K562 (cell line): ENCODE measurements at regions not wholly inside any gene's neighbourhood (a gene's known extent, or its start where the extent isn't known, plus 50 kb on each side); places are given as distances from the start of the nearest gene placed in this dataset.
A peak's percentile ranks its signal among the peaks of the same experiment; 100 is the strongest.
"Not testable (repeated sequence)": the region's sequence is repeated elsewhere in the genome, so short reads cannot be mapped to it uniquely, and the experiment has no call there.

Experiments used
- ATAC-seq: fragments of 200-7000 bp; cut with Tn5 transposase; 3 replicates; pipeline ENCODE4 v1.9.1; 2020; ENCODE audit warnings: moderate library complexity
- BruUV-seq: library from RNA; stranded (reverse); fragments of 400-500 nt; replicated peaks from 2 replicates; lab custom pipeline; 2021; lab: Mats Ljungman, UMichigan
- CTCF ChIA-PET: fragments of 300-600 bp; formaldehyde crosslinking; extraction: SDS; loops from one replicate; lab custom pipeline; 2021; ENCODE audit warnings: low intra/inter-chr PET ratio; lab: Yijun Ruan, JAX
- POLR2A ChIA-PET: fragments of 300-600, 350-650 bp; sonication (Branson Sonifier 250); formaldehyde crosslinking; extraction: SDS; loops from one replicate; lab custom pipeline; 2021; ENCODE audit warnings: antibody characterized with exemption, inconsistent platforms; lab: Yijun Ruan, JAX
- DNase-seq, 4 experiments: peaks; one replicate each; pipeline versions ENCODE4 v3.0.0 to v3.0.0-alpha.2; 2011 to 2018; ENCODE audit warnings: low spot score in 3 of 4, mixed read lengths in 3 of 4; ENCODE audit errors: extremely low read depth in 1 of 4
- FAIRE-seq: peaks from 2 replicates; lab custom pipeline; 2011; peaks lifted over from hg19 to GRCh38; lab: Jason Lieb, UNC
- H2AFZ ChIP-seq: 2 replicates; pipeline ENCODE4 v1.6.0; 2011; ENCODE audit warnings: low read depth, low read length, control low read depth, inconsistent platforms
- H3K27ac ChIP-seq: fragments of 200-600 bp; 3 replicates; pipeline ENCODE4 v1.8.0; 2011; ENCODE audit warnings: low read depth, mild to moderate bottlenecking, control low read depth, inconsistent platforms, low read length, moderate library complexity, mixed read lengths; ENCODE audit errors: extremely low read depth
- H3K27me3 ChIP-seq, 2 experiments: fragments of 300-600 bp in 1 of 2; 2 replicates in 1 of 2; 3 replicates in 1 of 2; pipeline versions ENCODE4 v1.6.0 to v1.8.0; 2011; ENCODE audit warnings: inconsistent platforms in 2 of 2, low read length in 2 of 2, mild to moderate bottlenecking in 1 of 2, mixed read lengths in 1 of 2, moderate library complexity in 1 of 2; ENCODE audit not compliant: control insufficient read depth in 2 of 2, insufficient read depth in 2 of 2
- H3K36me3 ChIP-seq: fragments of 300-600 bp; 3 replicates; pipeline ENCODE4 v1.8.0; 2011; ENCODE audit warnings: mild to moderate bottlenecking, low read length, inconsistent platforms; ENCODE audit not compliant: control insufficient read depth, insufficient read depth
- H3K4me1 ChIP-seq, 2 experiments: fragments of 200-600 bp in 1 of 2; replicated peaks in 1 of 2; 2 replicates in 1 of 2; 3 replicates in 1 of 2; pipeline versions ENCODE4 v1.5.1 to v1.8.0; 2011; ENCODE audit warnings: inconsistent platforms in 2 of 2, low read length in 2 of 2, mild to moderate bottlenecking in 1 of 2, mixed read lengths in 1 of 2, moderate library complexity in 1 of 2; ENCODE audit not compliant: control insufficient read depth in 2 of 2, insufficient read depth in 2 of 2
- H3K4me2 ChIP-seq: 2 replicates; pipeline ENCODE4 v1.6.1; 2011; ENCODE audit warnings: low read length, control low read depth, inconsistent platforms, mixed read lengths; ENCODE audit not compliant: insufficient read depth
- H3K4me3 ChIP-seq: fragments of 200-600 bp; sonication (generic), shearing (Covaris generic); 2 replicates; pipeline ENCODE4 v1.5.1; 2016; ENCODE audit warnings: control low read depth, inconsistent platforms
- H3K79me2 ChIP-seq: fragments of 200-600 bp; 3 replicates; pipeline ENCODE4 v1.8.0; 2011; ENCODE audit warnings: low read length, inconsistent platforms; ENCODE audit not compliant: control insufficient read depth, insufficient read depth
- H3K9ac ChIP-seq, 2 experiments: 2 replicates each; pipeline versions ENCODE4 v1.6.0 to v1.6.1; 2011; ENCODE audit warnings: low read depth in 2 of 2, low read length in 2 of 2, control low read depth in 1 of 2, inconsistent platforms in 1 of 2, mild to moderate bottlenecking in 1 of 2, mixed read lengths in 1 of 2; ENCODE audit not compliant: insufficient read depth in 1 of 2
- H3K9me1 ChIP-seq: one replicate; pipeline ENCODE4 v1.6.0; 2011; ENCODE audit warnings: inconsistent platforms, mild to moderate bottlenecking, low read length, moderate library complexity; ENCODE audit not compliant: control insufficient read depth, insufficient read depth
- H3K9me3 ChIP-seq: replicated peaks from 2 replicates; pipeline ENCODE4 v1.5.1; 2011; ENCODE audit warnings: low read depth, low read length, inconsistent platforms; ENCODE audit not compliant: control insufficient read depth, insufficient read depth
- H4K20me1 ChIP-seq: replicated peaks from 2 replicates; pipeline ENCODE4 v1.6.1; 2011; ENCODE audit warnings: low read length, inconsistent platforms, mixed read lengths; ENCODE audit not compliant: control insufficient read depth, insufficient read depth
- NFIC ChIP-seq: fragments of 450-650 bp; IDR thresholded peaks from 2 replicates; pipeline ENCODE4 v1.6.1; 2017; ENCODE audit warnings: mild to moderate bottlenecking, inconsistent platforms
- WGBS: fragments of 100-300 bp; shearing (Covaris generic); methylation state at CpG from one replicate; pipeline ENCODE4 v1.1.6; 2016; ENCODE audit warnings: low coverage, mixed read lengths; ENCODE audit not compliant: insufficient coverage; ENCODE audit errors: missing lambda C conversion rate; 5-methylcytosine and 5-hydroxymethylcytosine counted together
- in situ Hi-C: fragments of 300-500 bp; cut with MboI; formaldehyde crosslinking; loops from 4 replicates; pipeline ENCODE4 v1.15.0; 2018; ENCODE audit warnings: inconsistent platforms, mixed read lengths
- intact Hi-C: fragments of 100-400 bp; cut with micrococcal nuclease; formaldehyde crosslinking; loops from 2 replicates; pipeline ENCODE4 v1.14.2; 2022
- TF ChIP-seq, protein P1 (sequence below), 3 experiments: IDR thresholded peaks in 2 of 3; conservative IDR thresholded peaks in 1 of 3; 2 replicates each; pipeline ENCODE4 v1.5.1; 2011 to 2012; ENCODE audit warnings: low read length in 3 of 3, mild to moderate bottlenecking in 3 of 3, control low read depth in 2 of 3, improper control_type of control experiment in 1 of 3, inconsistent platforms in 1 of 3, low read depth in 1 of 3, mixed read lengths in 1 of 3, moderate library complexity in 1 of 3; ENCODE audit not compliant: insufficient read depth in 2 of 3
- TF ChIP-seq, protein P2 (sequence below): sonication (generic); formaldehyde crosslinking; IDR thresholded peaks from 2 replicates; pipeline ENCODE4 v1.8.0; 2022; ENCODE audit warnings: missing genetic modification reagents, mild to moderate bottlenecking, moderate library complexity, borderline replicate concordance

DNA sequence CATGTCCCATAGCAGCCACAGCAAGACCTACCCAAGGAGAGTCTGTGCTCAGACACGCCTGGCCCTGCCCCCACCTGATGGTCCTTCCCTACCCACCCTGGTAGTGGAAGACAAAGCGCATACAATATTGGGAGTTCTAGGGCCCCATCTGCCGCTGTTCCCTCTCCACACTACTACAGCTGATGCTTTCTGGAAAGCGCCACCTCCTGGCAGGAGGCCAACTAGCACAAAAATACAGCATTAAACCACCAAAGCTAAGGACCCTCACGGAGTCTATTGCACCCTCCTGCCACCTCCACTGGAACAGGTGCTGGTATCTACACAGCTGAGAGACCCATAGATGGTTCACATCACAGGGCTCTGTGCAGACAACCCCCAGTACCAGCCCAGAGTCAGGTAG, 50.9 kb upstream of the IGFBP5 start:
- in situ Hi-C loops, H3K79me2 ChIP-seq, FAIRE-seq, POLR2A ChIA-PET, H3K27ac ChIP-seq, H3K4me3 ChIP-seq, CTCF ChIA-PET, H3K36me3 ChIP-seq, DNase-seq, H3K4me2 ChIP-seq, H4K20me1 ChIP-seq, H2AFZ ChIP-seq: not testable (repeated sequence)
- peak; percentile 79 for TF ChIP-seq NFIC
- TF ChIP-seq, protein P1, sequence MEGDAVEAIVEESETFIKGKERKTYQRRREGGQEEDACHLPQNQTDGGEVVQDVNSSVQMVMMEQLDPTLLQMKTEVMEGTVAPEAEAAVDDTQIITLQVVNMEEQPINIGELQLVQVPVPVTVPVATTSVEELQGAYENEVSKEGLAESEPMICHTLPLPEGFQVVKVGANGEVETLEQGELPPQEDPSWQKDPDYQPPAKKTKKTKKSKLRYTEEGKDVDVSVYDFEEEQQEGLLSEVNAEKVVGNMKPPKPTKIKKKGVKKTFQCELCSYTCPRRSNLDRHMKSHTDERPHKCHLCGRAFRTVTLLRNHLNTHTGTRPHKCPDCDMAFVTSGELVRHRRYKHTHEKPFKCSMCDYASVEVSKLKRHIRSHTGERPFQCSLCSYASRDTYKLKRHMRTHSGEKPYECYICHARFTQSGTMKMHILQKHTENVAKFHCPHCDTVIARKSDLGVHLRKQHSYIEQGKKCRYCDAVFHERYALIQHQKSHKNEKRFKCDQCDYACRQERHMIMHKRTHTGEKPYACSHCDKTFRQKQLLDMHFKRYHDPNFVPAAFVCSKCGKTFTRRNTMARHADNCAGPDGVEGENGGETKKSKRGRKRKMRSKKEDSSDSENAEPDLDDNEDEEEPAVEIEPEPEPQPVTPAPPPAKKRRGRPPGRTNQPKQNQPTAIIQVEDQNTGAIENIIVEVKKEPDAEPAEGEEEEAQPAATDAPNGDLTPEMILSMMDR (IDR thresholded peaks at IDR 0.05 in 2 of 3, conservative IDR thresholded peaks at IDR 0.05 in 1 of 3; ENCODE audit: insufficient read depth in 2 of 3, low read depth in 1 of 3, low read length in 3 of 3) = peak in 2 of 3 experiments; percentile 28 to 35; a peak in 3 of 6 replicates
- TF ChIP-seq, protein P2, sequence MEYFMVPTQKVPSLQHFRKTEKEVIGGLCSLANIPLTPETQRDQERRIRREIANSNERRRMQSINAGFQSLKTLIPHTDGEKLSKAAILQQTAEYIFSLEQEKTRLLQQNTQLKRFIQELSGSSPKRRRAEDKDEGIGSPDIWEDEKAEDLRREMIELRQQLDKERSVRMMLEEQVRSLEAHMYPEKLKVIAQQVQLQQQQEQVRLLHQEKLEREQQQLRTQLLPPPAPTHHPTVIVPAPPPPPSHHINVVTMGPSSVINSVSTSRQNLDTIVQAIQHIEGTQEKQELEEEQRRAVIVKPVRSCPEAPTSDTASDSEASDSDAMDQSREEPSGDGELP = peak; percentile 23; the same call in 1 of the 2 replicates
- TF ChIP-seq, all 486 proteins: peak for 3; not testable (repeated sequence) for 483
- H3K9me3 ChIP-seq, ATAC-seq, H3K9ac ChIP-seq, H3K9me1 ChIP-seq, H3K4me1 ChIP-seq, intact Hi-C loops, BruUV-seq: not testable (repeated sequence)
- 44% methylated on average over 5 of the region's 5 CpGs for WGBS
- H3K27me3 ChIP-seq = peaks cover 1 to 10% of the 10 kb centered on the region in 2 experiments; a peak in 4 of 5 replicates
